ENCODE measurements at regions not wholly inside any gene's neighbourhood (a gene's known extent, or its start where the extent isn't known, plus 50 kb on each side); places are given as distances from the start of the nearest gene placed in this dataset.
"Not testable (repeated sequence)": the region's sequence is repeated elsewhere in the genome, so short reads cannot be mapped to it uniquely, and the experiment has no call there.

GRCh38 chr12:46619474-46619873, 206.3 kb downstream of the SLC38A4 start:
- TF ChIP-seq FOXJ3 (CRISPR knock-in tag; IDR thresholded peaks at IDR 0.05); TAF1 (IDR thresholded peaks at IDR 0.05; ENCODE audit: borderline replicate concordance, low read depth, low read length); MAX (IDR thresholded peaks at IDR 0.05; ENCODE audit: low read depth); FOXM1 (IDR thresholded peaks at IDR 0.05; ENCODE audit: low read depth); CTCF (IDR thresholded peaks at IDR 0.05); JUND (IDR thresholded peaks at IDR 0.05); RFX5 (IDR thresholded peaks at IDR 0.05; ENCODE audit: low read length); EP300 (IDR thresholded peaks at IDR 0.05; ENCODE audit: borderline replicate concordance in 1 of 2, low read depth in 1 of 2, low read length in 1 of 2); USF2 (IDR thresholded peaks at IDR 0.05; ENCODE audit: borderline replicate concordance, low read depth, low read length); USF1 (IDR thresholded peaks at IDR 0.05; ENCODE audit: borderline replicate concordance, low read depth); ELF1 (IDR thresholded peaks at IDR 0.05); EZH2phosphoT487 (IDR thresholded peaks at IDR 0.05; ENCODE audit: borderline replicate concordance, low read depth): not testable (repeated sequence)
